ENCODE measurements at regions not wholly inside any gene's neighbourhood (a gene's known extent, or its start where the extent isn't known, plus 50 kb on each side); places are given as distances from the start of the nearest gene placed in this dataset.

DNA sequence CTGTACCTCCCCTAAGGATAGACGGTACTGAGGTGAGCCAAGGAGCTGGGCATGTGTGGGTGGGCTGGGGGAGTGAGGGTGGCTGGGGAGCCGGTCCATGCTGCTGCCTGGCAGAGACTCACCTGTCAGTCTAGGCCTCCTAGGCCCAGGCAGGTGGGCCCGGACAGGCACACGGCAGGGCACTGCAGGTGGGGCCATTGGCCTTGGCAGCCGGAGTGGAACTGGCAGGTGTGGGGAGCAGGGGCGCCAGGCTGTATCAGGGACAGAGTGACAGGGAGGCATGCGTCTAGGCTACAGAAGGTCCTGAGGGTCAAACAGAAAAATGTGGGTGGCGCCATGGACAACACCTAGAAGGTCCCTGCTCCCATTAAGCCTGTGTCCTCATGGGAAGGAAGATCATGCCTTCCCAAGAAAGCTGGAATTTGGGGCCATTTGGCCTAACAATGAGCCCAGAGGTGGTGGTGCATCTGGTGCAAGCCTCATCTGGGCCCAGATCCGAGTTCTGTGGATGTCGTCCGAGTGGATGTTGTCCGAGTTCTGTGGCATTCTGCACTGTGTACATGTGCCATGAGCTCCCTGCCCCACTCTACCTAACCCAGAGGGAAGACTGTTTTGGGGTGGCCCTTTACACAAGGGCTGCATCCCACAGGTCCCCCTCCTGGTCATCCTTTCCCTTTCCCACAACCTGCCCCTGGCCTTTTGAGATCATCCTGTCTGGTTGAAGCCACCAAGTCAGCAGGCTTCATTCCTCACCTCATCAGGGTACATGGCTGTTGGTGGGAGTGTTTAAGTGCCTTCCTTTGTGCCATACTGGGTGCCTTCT lies 249.7 kb downstream of the GLI2 start:
- DNase-seq, result no peak

DNA sequence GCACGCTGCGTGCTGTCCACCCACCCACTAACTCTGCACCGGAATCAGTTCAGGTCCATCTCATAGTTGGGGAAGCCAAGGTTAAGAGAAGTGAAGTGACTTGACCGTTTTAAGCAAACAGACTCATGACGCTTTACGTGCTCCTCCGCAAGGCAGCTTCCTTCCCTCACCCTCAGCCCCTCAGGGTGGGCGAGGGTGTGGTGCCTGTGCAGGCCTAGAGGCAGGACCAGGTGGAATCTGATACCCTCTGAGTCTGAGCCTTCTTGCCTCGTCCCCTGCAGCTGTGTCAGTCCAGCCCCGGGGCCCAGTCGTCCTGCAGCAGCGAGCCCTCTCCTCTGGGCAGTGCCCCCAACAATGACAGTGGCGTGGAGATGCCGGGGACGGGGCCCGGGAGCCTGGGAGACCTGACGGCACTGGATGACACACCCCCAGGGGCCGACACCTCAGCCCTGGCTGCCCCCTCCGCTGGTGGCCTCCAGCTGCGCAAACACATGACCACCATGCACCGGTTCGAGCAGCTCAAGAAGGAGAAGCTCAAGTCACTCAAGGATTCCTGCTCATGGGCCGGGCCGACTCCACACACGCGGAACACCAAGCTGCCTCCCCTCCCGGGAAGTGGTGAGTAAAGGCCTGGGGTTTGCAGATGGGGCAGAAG lies 250.5 kb downstream of the GLI2 start:
- DNase-seq, result no peak

DNA sequence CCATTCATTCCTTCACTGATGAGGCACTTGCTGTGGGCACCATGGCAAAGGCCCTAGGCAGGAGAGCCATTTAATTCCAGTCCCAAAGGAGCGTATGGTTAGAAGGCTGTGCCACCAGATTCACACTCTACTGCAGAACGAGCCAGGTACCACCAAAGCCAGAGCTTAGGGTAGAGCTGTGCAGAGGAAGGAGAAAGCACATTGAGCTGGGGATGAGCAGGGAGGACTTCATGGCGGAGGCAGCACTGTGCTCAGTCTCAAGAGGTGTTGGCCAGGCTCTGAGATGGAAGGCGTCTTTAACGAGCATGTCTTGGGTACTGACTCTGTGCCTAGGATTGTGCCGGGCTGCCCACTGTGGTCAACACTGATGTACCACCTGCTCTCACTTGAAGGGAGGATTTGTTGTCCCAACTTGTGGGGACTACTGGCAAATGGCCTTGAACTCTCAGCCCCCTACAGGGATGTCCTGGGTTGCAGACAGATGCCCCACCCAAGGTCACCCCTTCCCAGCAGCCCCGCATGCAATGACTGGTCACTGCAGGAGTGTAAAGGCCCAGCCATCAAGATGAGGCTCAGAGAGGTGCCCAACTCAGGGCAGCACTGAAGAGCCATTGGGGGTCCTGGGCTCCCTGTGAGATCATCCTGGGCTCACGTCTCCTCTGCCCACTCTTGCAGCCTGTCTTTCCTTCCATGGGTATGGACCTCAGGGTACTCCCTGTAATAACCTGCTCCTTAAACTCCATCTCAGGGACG lies 251.4 kb downstream of the GLI2 start:
- no peak for DNase-seq

DNA sequence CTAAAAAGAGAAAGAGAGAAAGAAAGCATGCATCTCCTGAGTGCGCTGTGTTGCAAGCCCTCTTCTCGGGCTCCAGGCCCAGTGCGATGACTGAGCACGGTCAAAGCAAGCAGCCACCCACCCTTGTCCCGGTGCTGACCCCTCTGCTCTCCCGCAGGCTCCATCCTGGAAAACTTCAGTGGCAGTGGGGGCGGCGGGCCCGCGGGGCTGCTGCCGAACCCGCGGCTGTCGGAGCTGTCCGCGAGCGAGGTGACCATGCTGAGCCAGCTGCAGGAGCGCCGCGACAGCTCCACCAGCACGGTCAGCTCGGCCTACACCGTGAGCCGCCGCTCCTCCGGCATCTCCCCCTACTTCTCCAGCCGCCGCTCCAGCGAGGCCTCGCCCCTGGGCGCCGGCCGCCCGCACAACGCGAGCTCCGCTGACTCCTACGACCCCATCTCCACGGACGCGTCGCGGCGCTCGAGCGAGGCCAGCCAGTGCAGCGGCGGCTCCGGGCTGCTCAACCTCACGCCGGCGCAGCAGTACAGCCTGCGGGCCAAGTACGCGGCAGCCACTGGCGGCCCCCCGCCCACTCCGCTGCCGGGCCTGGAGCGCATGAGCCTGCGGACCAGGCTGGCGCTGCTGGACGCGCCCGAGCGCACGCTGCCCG lies 252.5 kb downstream of the GLI2 start:
- DNase-seq, result no peak

DNA sequence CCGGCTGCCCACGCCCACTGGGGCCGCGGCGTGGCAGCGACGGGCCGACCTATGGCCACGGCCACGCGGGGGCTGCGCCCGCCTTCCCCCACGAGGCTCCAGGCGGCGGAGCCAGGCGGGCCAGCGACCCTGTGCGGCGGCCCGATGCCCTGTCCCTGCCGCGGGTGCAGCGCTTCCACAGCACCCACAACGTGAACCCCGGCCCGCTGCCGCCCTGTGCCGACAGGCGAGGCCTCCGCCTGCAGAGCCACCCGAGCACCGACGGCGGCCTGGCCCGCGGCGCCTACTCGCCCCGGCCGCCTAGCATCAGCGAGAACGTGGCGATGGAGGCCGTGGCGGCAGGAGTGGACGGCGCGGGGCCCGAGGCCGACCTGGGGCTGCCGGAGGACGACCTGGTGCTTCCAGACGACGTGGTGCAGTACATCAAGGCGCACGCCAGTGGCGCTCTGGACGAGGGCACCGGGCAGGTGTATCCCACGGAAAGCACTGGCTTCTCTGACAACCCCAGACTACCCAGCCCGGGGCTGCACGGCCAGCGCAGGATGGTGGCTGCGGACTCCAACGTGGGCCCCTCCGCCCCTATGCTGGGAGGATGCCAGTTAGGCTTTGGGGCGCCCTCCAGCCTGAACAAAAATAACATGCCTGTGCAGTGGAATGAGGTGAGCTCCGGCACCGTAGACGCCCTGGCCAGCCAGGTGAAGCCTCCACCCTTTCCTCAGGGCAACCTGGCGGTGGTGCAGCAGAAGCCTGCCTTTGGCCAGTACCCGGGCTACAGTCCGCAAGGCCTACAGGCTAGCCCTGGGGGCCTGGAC lies 253.2 kb downstream of the GLI2 start:
- DNase-seq, result no peak

DNA sequence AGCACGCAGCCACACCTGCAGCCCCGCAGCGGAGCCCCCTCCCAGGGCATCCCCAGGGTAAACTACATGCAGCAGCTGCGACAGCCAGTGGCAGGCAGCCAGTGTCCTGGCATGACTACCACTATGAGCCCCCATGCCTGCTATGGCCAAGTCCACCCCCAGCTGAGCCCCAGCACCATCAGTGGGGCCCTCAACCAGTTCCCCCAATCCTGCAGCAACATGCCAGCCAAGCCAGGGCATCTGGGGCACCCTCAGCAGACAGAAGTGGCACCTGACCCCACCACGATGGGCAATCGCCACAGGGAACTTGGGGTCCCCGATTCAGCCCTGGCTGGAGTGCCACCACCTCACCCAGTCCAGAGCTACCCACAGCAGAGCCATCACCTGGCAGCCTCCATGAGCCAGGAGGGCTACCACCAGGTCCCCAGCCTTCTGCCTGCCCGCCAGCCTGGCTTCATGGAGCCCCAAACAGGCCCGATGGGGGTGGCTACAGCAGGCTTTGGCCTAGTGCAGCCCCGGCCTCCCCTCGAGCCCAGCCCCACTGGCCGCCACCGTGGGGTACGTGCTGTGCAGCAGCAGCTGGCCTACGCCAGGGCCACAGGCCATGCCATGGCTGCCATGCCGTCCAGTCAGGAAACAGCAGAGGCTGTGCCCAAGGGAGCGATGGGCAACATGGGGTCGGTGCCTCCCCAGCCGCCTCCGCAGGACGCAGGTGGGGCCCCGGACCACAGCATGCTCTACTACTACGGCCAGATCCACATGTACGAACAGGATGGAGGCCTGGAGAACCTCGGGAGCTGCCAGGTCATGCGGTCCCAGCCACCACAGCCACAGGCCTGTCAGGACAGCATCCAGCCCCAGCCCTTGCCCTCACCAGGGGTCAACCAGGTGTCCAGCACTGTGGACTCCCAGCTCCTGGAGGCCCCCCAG lies 254.1 kb downstream of the GLI2 start:
- no peak for DNase-seq

DNA sequence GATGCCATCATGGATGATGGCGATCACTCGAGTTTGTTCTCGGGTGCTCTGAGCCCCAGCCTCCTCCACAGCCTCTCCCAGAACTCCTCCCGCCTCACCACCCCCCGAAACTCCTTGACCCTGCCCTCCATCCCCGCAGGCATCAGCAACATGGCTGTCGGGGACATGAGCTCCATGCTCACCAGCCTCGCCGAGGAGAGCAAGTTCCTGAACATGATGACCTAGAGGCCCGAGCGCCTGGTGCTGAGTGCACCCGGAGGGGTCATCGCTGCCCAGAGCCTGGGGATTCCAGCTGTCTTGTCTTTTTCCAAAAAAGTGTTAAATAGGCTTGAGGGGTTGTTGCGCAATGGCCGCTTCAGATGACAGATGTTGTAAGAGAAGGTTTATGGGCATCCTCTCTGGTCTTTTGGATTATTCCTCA lies 254.8 kb downstream of the GLI2 start:
- DNase-seq, result no peak

DNA sequence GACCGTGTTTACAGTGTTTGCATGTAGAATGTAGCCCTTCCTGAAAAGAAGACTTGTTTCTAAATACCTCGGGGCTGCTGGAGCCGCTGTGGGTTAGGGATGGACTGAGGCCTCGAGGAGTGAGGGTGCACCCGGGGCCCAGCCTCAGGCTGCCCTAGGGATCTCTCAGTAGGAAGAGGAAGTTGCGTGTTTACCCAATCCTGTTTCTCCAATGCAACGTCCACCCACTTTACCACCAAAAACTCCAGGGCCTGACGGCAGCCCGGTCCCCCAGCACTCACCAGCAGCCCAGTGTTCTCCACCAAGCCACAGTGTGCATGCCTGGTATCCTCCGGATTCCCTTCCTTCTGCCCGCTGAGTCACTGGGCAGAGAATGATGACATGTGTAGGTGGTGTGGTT lies 255.8 kb downstream of the GLI2 start:
- no peak for DNase-seq

DNA sequence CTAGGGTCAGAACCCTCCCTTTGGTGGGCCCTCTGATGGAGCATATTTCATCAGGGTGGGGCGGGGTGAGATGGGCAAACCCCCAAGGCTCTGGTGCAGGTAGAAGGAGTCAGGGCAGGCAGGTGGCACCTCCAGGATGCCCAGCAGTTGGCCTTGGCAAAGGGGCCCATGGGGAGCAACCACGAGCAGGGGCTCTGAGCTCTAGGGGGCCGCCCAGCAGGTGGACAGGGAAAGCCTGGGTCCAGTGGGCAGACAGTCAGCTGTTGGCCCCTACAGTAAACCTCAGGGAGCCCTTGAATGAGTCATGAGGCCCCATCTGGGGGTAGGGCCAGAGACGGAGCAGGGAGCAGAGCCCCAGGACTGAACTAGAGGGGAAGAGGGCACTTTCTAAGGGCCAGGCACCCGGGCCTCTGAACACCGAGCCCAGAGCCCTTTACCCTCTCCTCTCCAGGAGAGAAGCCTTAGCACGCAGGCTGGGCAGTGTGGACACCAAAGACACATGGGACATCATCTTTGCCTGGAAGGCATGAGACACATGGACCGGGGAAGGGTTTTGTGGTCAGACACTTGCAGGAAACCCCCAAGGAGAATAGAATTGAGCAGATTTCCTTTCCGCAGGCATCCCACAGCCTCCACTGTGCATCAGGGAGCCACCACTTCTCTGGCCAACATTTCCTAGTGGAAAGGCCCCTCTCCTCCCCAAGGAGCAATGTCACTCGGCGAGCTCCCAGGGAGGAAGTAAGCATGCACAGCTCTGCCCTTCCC lies 257.3 kb downstream of the GLI2 start:
- no peak for DNase-seq

DNA sequence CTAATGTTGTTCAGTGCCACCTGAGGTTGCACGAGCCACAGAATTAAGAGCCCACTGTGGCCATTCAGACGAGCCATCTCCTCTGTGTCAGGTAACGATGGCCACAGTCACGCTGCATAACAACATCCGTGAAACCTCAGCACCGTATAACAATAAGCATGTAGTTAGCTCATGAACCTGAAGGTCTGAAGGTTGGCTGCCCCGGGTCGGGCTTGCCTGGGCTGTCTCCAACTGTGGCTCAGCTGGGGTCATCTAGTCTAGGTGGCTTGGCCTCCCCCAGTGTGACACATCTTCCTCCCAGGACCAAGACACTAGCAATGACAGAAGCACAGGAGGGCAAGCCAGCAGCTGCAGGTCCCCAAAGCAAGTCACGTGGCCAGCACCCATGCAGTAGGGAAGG lies 258.0 kb downstream of the GLI2 start:
- DNase-seq, result no peak

DNA sequence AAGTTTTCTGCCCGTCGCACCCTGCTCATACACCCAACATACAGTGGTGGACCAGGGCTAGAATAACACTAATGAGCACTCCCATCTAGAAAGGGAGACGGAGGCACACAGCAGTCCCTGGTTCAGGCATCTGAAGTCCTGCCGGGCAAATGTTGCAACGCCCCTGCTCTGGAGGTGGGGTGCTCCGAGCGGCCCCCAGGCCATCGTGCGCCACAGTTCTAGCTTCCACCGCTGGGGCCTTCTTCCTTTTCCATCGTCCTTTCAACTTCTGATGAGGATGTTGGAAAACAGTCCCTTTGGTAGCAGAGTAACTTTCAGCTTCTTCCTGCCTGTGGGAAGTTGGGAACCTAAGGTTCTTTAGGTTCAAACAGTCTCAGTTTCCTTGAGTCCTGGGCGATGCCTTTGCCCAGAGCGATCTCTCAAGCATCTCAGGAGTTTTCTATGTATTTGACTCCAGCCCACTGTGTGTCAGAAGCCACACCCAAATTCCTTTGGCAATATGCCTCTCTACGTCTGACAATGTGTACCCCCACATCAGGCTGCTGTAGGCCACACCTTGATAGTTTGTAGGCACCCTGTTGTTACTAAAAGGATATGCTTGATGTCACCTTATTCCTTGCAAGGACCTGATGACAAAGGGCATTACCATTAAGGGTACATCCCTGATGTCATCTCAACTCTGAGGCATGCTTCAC lies 258.8 kb downstream of the GLI2 start:
- no peak for DNase-seq

DNA sequence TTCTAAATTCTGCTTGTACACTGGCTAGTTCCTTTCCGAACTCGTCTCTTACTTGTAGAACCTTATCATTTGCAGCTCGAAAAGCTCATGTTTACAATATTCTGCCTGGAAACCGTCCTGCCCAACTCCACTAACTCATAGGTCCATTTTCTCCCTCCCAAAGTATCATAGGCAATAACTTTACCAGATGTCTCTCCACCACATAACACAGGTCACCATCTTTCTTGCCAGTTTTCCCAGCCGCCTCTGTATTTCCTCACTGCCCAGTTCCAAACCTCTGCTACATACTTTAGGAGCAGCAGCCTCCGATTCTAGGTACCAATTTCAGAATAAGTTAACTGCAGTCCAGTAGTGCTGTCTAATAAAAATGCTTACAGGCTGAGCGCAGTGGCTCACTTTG lies 259.5 kb downstream of the GLI2 start:
- no peak for DNase-seq

DNA sequence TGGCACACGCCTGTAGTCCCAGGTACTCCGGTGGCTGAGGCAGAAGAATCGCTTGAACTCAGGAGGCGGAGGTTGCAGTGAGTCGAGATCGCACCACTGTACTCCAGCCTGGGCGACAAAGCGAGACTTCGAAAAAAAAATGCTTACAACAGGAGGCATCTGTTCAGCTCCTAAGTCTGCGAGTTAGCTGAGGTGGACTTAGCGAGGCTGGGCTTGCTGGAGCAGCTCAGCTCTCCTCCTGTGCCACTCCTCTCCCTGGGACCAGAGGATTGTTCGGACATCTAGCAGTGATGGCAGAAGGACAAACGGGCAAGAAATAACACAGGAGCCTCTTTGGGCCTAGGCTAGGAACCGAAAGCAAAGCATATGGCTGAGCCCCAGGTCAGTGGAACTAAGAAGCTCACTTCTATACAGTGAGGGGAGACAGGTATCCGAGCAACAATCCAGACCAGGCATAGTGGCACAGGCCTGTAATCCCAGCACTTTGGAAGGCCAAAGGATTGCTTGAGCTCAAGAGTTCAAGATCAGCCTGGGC lies 260.1 kb downstream of the GLI2 start:
- DNase-seq, result no peak

DNA sequence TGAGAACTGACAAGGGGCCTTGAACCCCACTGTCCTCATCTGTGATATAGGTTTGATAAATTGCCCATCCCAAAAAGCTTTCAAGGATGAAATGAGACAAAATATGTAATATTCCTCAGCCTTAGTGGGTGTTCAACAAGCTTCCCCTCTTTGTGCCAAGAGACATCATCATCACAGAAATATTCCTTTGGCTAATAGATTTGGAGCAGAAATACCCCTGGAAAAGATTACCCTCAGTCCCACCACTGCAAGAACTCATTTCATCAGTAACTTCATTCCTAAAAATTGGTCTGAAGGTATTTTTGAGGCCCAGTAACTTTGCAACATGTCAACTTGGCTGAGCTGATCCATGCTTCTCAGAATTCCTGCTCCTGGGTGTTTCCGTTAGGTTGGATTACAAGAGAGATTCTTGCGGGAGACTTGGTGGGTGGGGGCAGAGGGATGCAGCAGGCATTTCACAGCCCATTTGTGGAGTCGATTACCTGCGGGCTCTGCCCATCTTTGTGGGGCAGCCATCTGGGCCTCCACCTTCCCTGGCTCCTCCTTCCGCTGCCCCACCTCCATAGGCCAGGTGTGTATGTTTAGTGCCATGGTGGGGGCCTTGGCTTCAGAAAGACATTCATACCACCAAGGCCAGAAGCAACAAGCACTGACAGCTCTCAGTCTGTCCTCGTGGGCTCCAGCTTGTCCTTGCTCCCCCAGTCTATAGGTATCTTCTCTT lies 263.9 kb downstream of the GLI2 start:
- DNase-seq, result no peak

DNA sequence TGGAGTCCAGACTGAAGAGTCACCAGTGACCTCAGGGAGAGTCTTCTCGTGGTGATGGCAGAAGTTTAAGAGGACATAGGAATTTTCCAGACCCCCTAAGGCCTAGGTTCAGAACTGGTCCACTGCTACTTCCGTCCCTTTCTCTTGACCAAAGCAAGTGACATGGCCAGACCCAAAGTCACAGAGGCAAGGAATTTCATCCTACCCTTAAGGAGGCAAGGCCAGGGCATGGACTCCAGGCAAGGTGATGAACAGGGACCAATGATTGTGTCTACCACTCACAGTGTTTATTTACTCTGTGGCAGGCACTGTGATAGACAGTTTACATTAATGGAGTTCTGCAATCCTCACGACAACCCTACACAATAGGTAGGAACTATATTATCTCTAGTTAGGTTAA lies 265.1 kb downstream of the GLI2 start:
- DNase-seq, result no peak

DNA sequence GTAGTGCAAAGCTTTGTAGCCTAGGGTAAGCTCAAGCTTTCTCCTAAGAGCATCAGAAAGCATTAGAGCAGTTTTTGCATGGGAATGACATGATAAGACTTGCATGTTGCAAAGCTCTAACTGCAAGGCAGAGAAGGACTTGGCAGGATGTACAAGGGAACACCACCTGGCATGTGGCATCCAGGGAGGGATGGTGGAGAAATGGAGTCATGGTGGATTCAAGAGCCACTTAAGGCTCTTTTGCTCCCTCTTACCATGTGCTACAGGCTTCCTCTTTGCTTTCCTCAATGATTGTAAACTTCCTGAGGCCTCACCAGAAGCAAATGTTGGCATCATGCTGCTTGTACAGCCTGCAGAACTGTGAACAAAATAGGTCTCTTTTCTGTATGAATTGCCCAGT lies 266.0 kb downstream of the GLI2 start:
- no peak for DNase-seq

DNA sequence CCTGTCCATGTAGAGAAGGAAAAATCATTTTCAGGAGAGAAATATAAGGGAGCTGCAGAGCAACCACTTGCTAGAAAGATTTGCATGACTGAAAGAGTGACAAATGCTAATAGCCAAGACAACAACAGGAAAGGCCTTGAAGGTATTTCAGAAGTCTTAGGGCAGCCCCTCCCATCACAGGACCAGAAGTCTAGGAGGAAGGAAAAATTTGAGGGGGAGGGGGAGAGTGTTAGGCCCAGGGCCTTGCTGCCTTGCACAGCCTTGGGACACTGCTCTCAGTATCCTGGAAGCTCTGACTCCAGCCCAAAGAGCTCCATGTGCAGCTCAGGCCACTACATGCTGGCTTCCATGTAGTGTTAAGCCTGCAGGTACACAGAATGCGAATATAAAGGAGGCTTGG lies 266.9 kb downstream of the GLI2 start:
- DNase-seq, result no peak

DNA sequence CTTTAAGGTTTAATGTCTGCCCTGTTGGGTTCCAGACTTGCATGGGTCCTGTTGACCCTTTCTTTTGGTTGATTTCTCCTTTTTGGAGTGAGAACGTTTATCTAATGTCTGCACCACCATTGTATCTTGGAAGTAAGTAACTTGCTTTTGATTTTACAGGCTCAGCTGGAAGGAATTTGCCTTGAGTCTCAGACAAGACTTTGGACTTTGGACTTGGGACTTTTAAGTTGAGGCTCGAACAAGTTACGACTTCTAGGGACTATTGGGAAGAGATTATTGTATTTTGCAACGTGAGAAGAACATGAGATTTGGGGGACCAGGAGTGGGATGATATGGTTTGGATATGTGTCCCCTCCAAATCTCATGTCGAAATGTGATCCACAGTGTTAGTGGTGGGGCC lies 267.7 kb downstream of the GLI2 start:
- no peak for DNase-seq

DNA sequence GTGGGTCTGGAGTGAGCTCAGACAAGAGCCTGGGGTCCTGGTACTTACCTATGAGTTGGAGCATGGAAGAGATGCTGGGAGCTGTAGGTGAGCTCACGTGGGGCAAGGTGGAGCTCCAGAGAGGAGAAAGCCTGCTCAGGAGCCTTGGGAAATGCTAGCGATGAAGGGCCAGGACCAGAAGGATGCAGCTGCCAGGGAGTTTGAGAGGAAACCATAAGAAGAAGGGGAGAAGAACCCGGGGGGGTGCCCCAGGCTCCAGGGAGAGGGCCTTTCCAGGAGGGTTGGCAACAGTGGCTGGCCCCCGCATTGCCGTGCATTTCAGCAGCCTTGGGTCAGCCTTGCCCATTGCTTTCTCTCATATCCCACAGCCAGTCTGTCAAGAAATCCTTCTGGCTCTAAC lies 268.7 kb downstream of the GLI2 start:
- DNase-seq, result no peak
